HepG2 (cell line): ENCODE measurements at regions not wholly inside any gene's neighbourhood (a gene's known extent, or its start where the extent isn't known, plus 50 kb on each side); places are given as distances from the start of the nearest gene placed in this dataset.
A peak's percentile ranks its signal among the peaks of the same experiment; 100 is the strongest.

Source experiments
- ADNP ChIP-seq: sonication (generic); formaldehyde crosslinking; IDR thresholded peaks from 2 replicates; pipeline ENCODE4 v1.4.0; 2020; ENCODE audit warnings: missing genetic modification reagents
- CBX1 ChIP-seq: IDR thresholded peaks from one replicate; pipeline ENCODE4 v1.6.1; 2016; ENCODE audit warnings: antibody characterized with exemption, low read depth
- CHD4 ChIP-seq: fragments of 200-600 bp; sonication (generic); IDR thresholded peaks from 2 replicates; pipeline ENCODE4 v1.7.0; 2017; ENCODE audit warnings: mild to moderate bottlenecking, low read length, borderline replicate concordance
- CREB1 ChIP-seq, 2 experiments: fragments of 450-650 bp in 1 of 2; IDR thresholded peaks; 2 replicates each; pipeline ENCODE4 v1.6.1; 2016 to 2017; ENCODE audit warnings: control low read depth in 1 of 2, mild to moderate bottlenecking in 1 of 2, missing compliant biosample characterization in 1 of 2, missing genetic modification characterization in 1 of 2
- ESRRA ChIP-seq: sonication (generic); formaldehyde crosslinking; IDR thresholded peaks from 2 replicates; pipeline ENCODE4 v1.5.1; 2020; ENCODE audit warnings: mild to moderate bottlenecking, low read depth, missing genetic modification reagents
- EZH2 ChIP-seq: conservative IDR thresholded peaks from 2 replicates; pipeline ENCODE4 v1.6.1; 2012; ENCODE audit warnings: mild to moderate bottlenecking, low read depth, low read length, moderate library complexity
- FOXJ3 ChIP-seq: sonication (generic); formaldehyde crosslinking; IDR thresholded peaks from 2 replicates; pipeline ENCODE4 v1.4.0; 2020; ENCODE audit warnings: missing genetic modification reagents, mild to moderate bottlenecking, borderline replicate concordance
- FOXP4 ChIP-seq: sonication (generic); formaldehyde crosslinking; IDR thresholded peaks from 2 replicates; pipeline ENCODE4 v1.4.0; 2020; ENCODE audit warnings: missing genetic modification reagents
- RARG ChIP-seq: sonication (generic); formaldehyde crosslinking; IDR thresholded peaks from 2 replicates; pipeline ENCODE4 v1.4.0; 2020; ENCODE audit warnings: low read depth, mild to moderate bottlenecking, missing genetic modification reagents
- TCF7L2 ChIP-seq: IDR thresholded peaks from 2 replicates; pipeline ENCODE4 v1.6.1; 2011; ENCODE audit warnings: mild to moderate bottlenecking, low read depth, low read length, moderate library complexity
- WIZ ChIP-seq: sonication (generic); formaldehyde crosslinking; IDR thresholded peaks from 2 replicates; pipeline ENCODE4 v1.5.1; 2020; ENCODE audit warnings: mild to moderate bottlenecking, missing genetic modification reagents
- ZBTB40 ChIP-seq, 2 experiments: fragments of 450-650 bp in 1 of 2; sonication (generic) in 1 of 2; formaldehyde crosslinking in 1 of 2; IDR thresholded peaks; 2 replicates each; pipeline versions ENCODE4 v1.6.1 to v1.8.0; 2016 to 2022; ENCODE audit warnings: antibody characterized with exemption in 1 of 2, mild to moderate bottlenecking in 1 of 2, missing genetic modification reagents in 1 of 2
- ZFP36L1 ChIP-seq: sonication (generic); formaldehyde crosslinking; IDR thresholded peaks from 2 replicates; pipeline ENCODE4 v1.8.0; 2022; ENCODE audit warnings: mild to moderate bottlenecking, missing genetic modification reagents, moderate library complexity
- ZNF224 ChIP-seq: sonication (generic); formaldehyde crosslinking; IDR thresholded peaks from 2 replicates; pipeline ENCODE4 v1.5.0; 2020; ENCODE audit warnings: mild to moderate bottlenecking, missing genetic modification reagents
- ZNF274 ChIP-seq: sonication (generic); formaldehyde crosslinking; IDR thresholded peaks from 2 replicates; pipeline ENCODE4 v1.5.1; 2020; ENCODE audit warnings: mild to moderate bottlenecking, missing genetic modification reagents
- ZNF275 ChIP-seq: sonication (generic); formaldehyde crosslinking; IDR thresholded peaks from 2 replicates; pipeline ENCODE4 v1.8.0; 2022; ENCODE audit warnings: missing genetic modification reagents, mild to moderate bottlenecking, inconsistent platforms, borderline replicate concordance
- ZNF326 ChIP-seq: sonication (generic); formaldehyde crosslinking; IDR thresholded peaks from 2 replicates; pipeline ENCODE4 v1.4.0; 2020; ENCODE audit warnings: missing genetic modification reagents, borderline replicate concordance

- no peak for TF ChIP-seq ZNF275 (CRISPR knock-in tag)
- no peak for TF ChIP-seq EZH2
- no peak for TF ChIP-seq CBX1
- TF ChIP-seq FOXJ3 (CRISPR knock-in tag) = no peak
- TF ChIP-seq FOXP4 (CRISPR knock-in tag) = peak; percentile 24
- TF ChIP-seq ESRRA (CRISPR knock-in tag) = no peak
- TF ChIP-seq TCF7L2 = no peak
- no peak for TF ChIP-seq CHD4
- no peak for TF ChIP-seq CREB1 (IDR thresholded peaks at IDR 0.05)
- no peak for TF ChIP-seq CREB1 (CRISPR knock-in tag; IDR thresholded peaks at IDR 0.05)
- TF ChIP-seq ZBTB40 (IDR thresholded peaks at IDR 0.05) = no peak
- TF ChIP-seq ZBTB40 (CRISPR knock-in tag; IDR thresholded peaks at IDR 0.05) = 0 out of 2 replicates have a peak, but pooled peaks have one; percentile 9
- no peak for TF ChIP-seq RARG (CRISPR knock-in tag)
- 0 out of 2 replicates have a peak, but pooled peaks have one; percentile 46 for TF ChIP-seq WIZ (CRISPR knock-in tag)
- TF ChIP-seq ZNF274 = no peak
- TF ChIP-seq ADNP = no peak
- TF ChIP-seq ZNF224 (CRISPR knock-in tag) = no peak
- TF ChIP-seq ZNF326 (CRISPR knock-in tag) = no peak
- TF ChIP-seq ZFP36L1 (CRISPR knock-in tag) = no peak
Measured at GRCh38 chr9:129413537-129414376, 207.1 kb downstream of the C9orf50 start (continued).
